ENCODE measurements at regions not wholly inside any gene's neighbourhood (a gene's known extent, or its start where the extent isn't known, plus 50 kb on each side); places are given as distances from the start of the nearest gene placed in this dataset.

DNA sequence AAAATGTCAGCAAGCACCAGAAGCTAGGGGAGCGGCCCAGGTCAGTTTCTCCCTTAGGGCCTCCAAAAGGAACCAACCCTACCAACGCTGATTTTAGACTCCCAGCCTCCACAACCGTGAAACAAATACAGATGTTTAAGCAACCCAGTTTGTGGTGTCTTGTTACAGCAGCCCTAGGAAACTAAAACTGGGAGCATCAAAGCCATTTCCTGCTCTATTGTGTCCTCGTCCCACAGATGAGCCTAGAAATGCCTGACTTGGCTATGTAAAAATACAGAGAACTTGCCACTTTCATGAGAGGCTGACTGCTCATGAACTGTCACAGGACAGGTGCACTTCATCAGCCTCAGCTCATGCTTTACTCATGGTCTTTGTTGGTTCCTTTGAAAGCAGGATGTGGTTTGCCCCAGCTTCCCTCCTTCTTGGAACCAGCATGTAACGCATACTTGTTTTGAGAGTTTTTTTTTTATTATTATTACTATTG, 97.6 kb upstream of the SLC39A10 start:
- Histone ChIP-seq H4K20me1 (replicated peaks in 1 of 2; ENCODE audit: control insufficient read depth in 1 of 2, insufficient read depth in 2 of 2, low read length in 2 of 2) (no peaks in the 10 kb centered on the region), H2BK15ac (ENCODE audit: low read length) (0 out of 2 replicates have a peak overlapping the region, but pooled peaks have one; percentile 47), H3K79me1 (ENCODE audit: low read depth, low read length) (no peaks in the 10 kb centered on the region), H3K27ac (ENCODE audit: low read depth, low read length) (no peak overlapping the region), H3K23me2 (ENCODE audit: low read depth, low read length) (no peaks in the 10 kb centered on the region), H3K27me3 (replicated peaks in 1 of 4; ENCODE audit: control insufficient read depth in 3 of 4, extremely low read depth in 1 of 4, insufficient read depth in 3 of 4, low read length in 3 of 4) (peaks cover 0 to 1% (median 0%) of the 10 kb centered on the region in 4 experiments; a peak in 1 of 7 replicates), H2BK120ac (replicated peaks; ENCODE audit: low read depth, low read length) (peak overlapping the region; percentile 67), H3K23ac (ENCODE audit: insufficient read length) (no peak overlapping the region), H3K4me2 (ENCODE audit: insufficient read depth in 1 of 2, low read depth in 2 of 2, low read length in 2 of 2) (no peak overlapping the region), H3K4me1 (replicated peaks in 1 of 4; ENCODE audit: control insufficient read depth in 3 of 4, insufficient read depth in 4 of 4, low read length in 3 of 4) (peaks cover 0 to 6% (median under 1%) of the 10 kb centered on the region in 4 experiments; a peak in 3 of 7 replicates), H2BK20ac (ENCODE audit: low read length) (peak overlapping the region; percentile 23; the same call in 1 of the 2 replicates), H2BK5ac (ENCODE audit: low read depth, low read length) (0 out of 2 replicates have a peak overlapping the region, but pooled peaks have one; percentile 49), H3K9me3 (ENCODE audit: insufficient read depth in 2 of 2, low read depth in 1 of 2, low read length in 1 of 2) (no peaks in the 10 kb centered on the region), H3K9ac (replicated peaks in 1 of 4; ENCODE audit: extremely low read depth in 1 of 4, low read depth in 3 of 4, low read length in 3 of 4) (no peak overlapping the region), H3K4ac (replicated peaks; ENCODE audit: insufficient read length, low read depth, low read length) (peak overlapping the region; percentile 53), H2BK12ac (ENCODE audit: low read depth, low read length) (peak overlapping the region; percentile 88; the same call in 1 of the 2 replicates), H3K14ac (ENCODE audit: insufficient read length) (no peak overlapping the region), H4K5ac (ENCODE audit: insufficient read length, low read depth, low read length) (no peak overlapping the region), H2AK5ac (ENCODE audit: low read depth, low read length) (no peak overlapping the region), H3K79me2 (ENCODE audit: control insufficient read depth in 1 of 2, insufficient read depth in 2 of 2, low read length in 2 of 2) (no peaks in the 10 kb centered on the region), H3K4me3 (ENCODE audit: extremely low read depth in 1 of 4, insufficient read depth in 2 of 4, low read depth in 3 of 4, low read length in 4 of 4) (no peak overlapping the region), H3K56ac (replicated peaks; ENCODE audit: insufficient read length, low read depth, low read length) (no peak overlapping the region), H3K36me3 (ENCODE audit: control insufficient read depth in 2 of 4, insufficient read depth in 4 of 4, low read length in 3 of 4) (no peaks in the 10 kb centered on the region), H4K8ac (ENCODE audit: extremely low read depth, insufficient read depth, low read length) (no peak overlapping the region), H4K91ac (replicated peaks; ENCODE audit: insufficient read length, low read length) (peak overlapping the region; percentile 87), H2AFZ (ENCODE audit: low read length) (peak overlapping the region; percentile 45; the same call in 1 of the 2 replicates), H3K18ac (ENCODE audit: extremely low read depth, low read length) (peak overlapping the region; percentile 34; the same call in 1 of the 2 replicates)
- ChIA-PET POLR2A (ENCODE audit: partially characterized antibody) (interaction anchor here (0.7 kb wide), 1 partner anchor 86 kb away, joined by 3 read pairs; no protein-coding TSS in a partner anchor), CTCF (ENCODE audit: partially characterized antibody) (interaction anchor here (0.7 to 0.9 kb wide), 2 partner anchors 16 to 530 kb away, joined by 3 read pairs; no protein-coding TSS in a partner anchor)
- FAIRE-seq (no peak), DNase-seq (ENCODE audit: low read depth in 1 of 2, low spot score in 2 of 2) (peak in 1 of 2 experiments; percentile 13)
- 49% methylated on average over 5 of the region's 5 CpGs; no CpG with 5 or more reads in 1 of the 2 experiments for WGBS, 2 experiments (ENCODE audit: extremely low coverage in 1 of 2, insufficient coverage in 1 of 2, insufficient read length in 1 of 2, insufficient replicate concordance in 2 of 2, low coverage in 1 of 2, low lambda C conversion rate in 2 of 2, missing lambda C conversion rate in 1 of 2)
- TF ChIP-seq POU5F1 (IDR thresholded peaks at IDR 0.05; ENCODE audit: low read depth, low read length) (no peak), ASH2L (IDR thresholded peaks at IDR 0.05; ENCODE audit: low read length) (peak; percentile 39)
